Right lobe of liver (tissue), 4 donors: ENCODE measurements at regions not wholly inside any gene's neighbourhood (a gene's known extent, or its start where the extent isn't known, plus 50 kb on each side); places are given as distances from the start of the nearest gene placed in this dataset.

Source experiments
- POLR2A ChIP-seq: fragments of 450-650 bp; IDR thresholded peaks from one replicate; pipeline ENCODE4 v1.6.1; 2017; ENCODE audit warnings: antibody characterized with exemption, mild to moderate bottlenecking
- TF ChIP-seq, protein P1 (sequence below), 4 donors: fragments of 200-600 bp in 3 of 4; fragments of 450-650 bp in 1 of 4; IDR thresholded peaks; one replicate each; pipeline versions ENCODE4 v1.5.1 to v1.8.0; 2016 to 2022; ENCODE audit warnings: antibody characterized with exemption in 4 of 4, mild to moderate bottlenecking in 2 of 4
- donor health status: DM: no; HTN: no; CAD: no.
- donor health status: DM: no; HTN: no; CAD: no.
- donor health status: DM: no; HTN: yes; CAD: no.

DNA sequence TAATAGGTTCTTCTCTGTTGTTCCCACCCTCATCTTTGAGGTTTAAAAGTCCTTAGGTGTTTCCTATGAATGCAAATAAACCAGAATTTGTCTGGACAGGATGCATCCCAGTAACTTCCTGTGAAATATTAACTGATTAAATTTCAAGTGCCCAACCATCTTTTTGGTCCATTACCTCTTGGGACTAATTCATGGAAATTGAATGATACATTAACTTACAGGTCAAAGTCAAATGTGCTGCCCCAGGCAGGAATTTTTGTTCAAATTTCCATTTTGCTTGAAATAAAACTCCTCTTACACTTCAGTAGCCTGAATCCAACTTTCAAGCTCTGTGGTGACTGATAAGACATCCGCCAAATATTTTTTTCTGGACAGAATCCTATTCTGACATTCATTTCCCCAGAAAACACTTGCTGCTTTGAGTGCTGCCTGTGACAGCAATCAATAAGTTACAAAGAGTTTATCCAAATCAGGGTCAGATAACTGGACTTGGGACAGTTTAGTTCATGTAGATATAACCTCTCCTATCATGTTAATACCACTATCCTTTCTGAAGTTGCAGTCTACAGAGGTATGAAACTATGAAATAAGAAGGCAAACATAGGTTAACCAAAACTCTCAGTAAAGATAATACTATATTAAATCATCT is 383.5 kb downstream of the POM121L12 start:
- TF ChIP-seq, protein P1, sequence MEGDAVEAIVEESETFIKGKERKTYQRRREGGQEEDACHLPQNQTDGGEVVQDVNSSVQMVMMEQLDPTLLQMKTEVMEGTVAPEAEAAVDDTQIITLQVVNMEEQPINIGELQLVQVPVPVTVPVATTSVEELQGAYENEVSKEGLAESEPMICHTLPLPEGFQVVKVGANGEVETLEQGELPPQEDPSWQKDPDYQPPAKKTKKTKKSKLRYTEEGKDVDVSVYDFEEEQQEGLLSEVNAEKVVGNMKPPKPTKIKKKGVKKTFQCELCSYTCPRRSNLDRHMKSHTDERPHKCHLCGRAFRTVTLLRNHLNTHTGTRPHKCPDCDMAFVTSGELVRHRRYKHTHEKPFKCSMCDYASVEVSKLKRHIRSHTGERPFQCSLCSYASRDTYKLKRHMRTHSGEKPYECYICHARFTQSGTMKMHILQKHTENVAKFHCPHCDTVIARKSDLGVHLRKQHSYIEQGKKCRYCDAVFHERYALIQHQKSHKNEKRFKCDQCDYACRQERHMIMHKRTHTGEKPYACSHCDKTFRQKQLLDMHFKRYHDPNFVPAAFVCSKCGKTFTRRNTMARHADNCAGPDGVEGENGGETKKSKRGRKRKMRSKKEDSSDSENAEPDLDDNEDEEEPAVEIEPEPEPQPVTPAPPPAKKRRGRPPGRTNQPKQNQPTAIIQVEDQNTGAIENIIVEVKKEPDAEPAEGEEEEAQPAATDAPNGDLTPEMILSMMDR (IDR thresholded peaks at IDR 0.05), result no peak
- no peak for TF ChIP-seq POLR2A
